Endothelial cell of umbilical vein (primary cell): ENCODE measurements at regions not wholly inside any gene's neighbourhood (a gene's known extent, or its start where the extent isn't known, plus 50 kb on each side); places are given as distances from the start of the nearest gene placed in this dataset.

Source experiments
- BruUV-seq: library from RNA; stranded (reverse); fragments of 400-500 nt; replicated peaks from 2 replicates; lab custom pipeline; 2021; lab: Mats Ljungman, UMichigan
- CTCF ChIA-PET: fragments of 300-600, 350-600 bp; sonication (Branson Sonifier 250); formaldehyde crosslinking; loops from one replicate; lab custom pipeline; 2021; ENCODE audit warnings: antibody characterized with exemption, inconsistent platforms; lab: Charles Lee
- POLR2A ChIA-PET: fragments of 300-600, 350-600 bp; sonication (Branson Sonifier 250); formaldehyde crosslinking; loops from one replicate; lab custom pipeline; 2021; ENCODE audit warnings: antibody characterized with exemption, inconsistent platforms; lab: Charles Lee
- DNase-seq: peaks from one replicate; pipeline ENCODE4 v3.0.0-alpha.2; 2011; ENCODE audit warnings: low read depth, low spot score
- FAIRE-seq: peaks from 2 replicates; lab custom pipeline; 2011; peaks lifted over from hg19 to GRCh38; lab: Jason Lieb, UNC
- H2AFZ ChIP-seq: 2 replicates; pipeline ENCODE4 v1.6.0; 2012; ENCODE audit warnings: low read depth, low read length, control low read depth, inconsistent platforms
- H3K27ac ChIP-seq: 2 replicates; pipeline ENCODE4 v1.5.1; 2011; ENCODE audit warnings: low read depth, mild to moderate bottlenecking, control low read depth, low read length, moderate library complexity; ENCODE audit not compliant: insufficient read depth
- H3K27me3 ChIP-seq, 2 experiments: 2 replicates each; pipeline versions ENCODE4 v1.6.0 to v1.6.1; 2011; ENCODE audit warnings: low read length in 2 of 2, mixed read lengths in 1 of 2; ENCODE audit not compliant: control insufficient read depth in 2 of 2, insufficient read depth in 2 of 2
- H3K36me3 ChIP-seq, 2 experiments: 2 replicates in 1 of 2; 3 replicates in 1 of 2; pipeline ENCODE4 v1.5.1; 2011; ENCODE audit warnings: low read length in 2 of 2, mild to moderate bottlenecking in 1 of 2, moderate library complexity in 1 of 2; ENCODE audit not compliant: control insufficient read depth in 2 of 2, insufficient read depth in 2 of 2; ENCODE audit errors: extremely low read depth in 1 of 2
- H3K4me1 ChIP-seq: 3 replicates; pipeline ENCODE4 v1.5.1; 2011; ENCODE audit warnings: mild to moderate bottlenecking, low read length; ENCODE audit not compliant: control insufficient read depth, insufficient read depth; ENCODE audit errors: extremely low read depth
- H3K4me2 ChIP-seq: 2 replicates; pipeline ENCODE4 v1.6.1; 2011; ENCODE audit warnings: low read length, control low read depth, mixed read lengths; ENCODE audit not compliant: insufficient read depth
- H3K4me3 ChIP-seq, 3 experiments: fragments of 200-600 bp in 1 of 3; sonication (generic), shearing (Covaris generic) in 1 of 3; replicated peaks in 1 of 3; 2 replicates each; pipeline ENCODE4 v1.5.1; 2011 to 2016; ENCODE audit warnings: control low read depth in 3 of 3, low read length in 3 of 3, mild to moderate bottlenecking in 2 of 3, inconsistent platforms in 1 of 3, low read depth in 1 of 3, moderate library complexity in 1 of 3; ENCODE audit not compliant: insufficient read depth in 1 of 3
- H3K79me2 ChIP-seq: 2 replicates; pipeline ENCODE4 v1.6.0; 2012; ENCODE audit warnings: low read length, inconsistent platforms; ENCODE audit not compliant: control insufficient read depth, insufficient read depth
- H3K9ac ChIP-seq: replicated peaks from 2 replicates; pipeline ENCODE3; 2011; ENCODE audit warnings: low read length, control low read depth; ENCODE audit not compliant: insufficient read depth; ENCODE audit errors: extremely low read depth
- H3K9me1 ChIP-seq: replicated peaks from 3 replicates; pipeline ENCODE4 v1.6.0; 2011; ENCODE audit warnings: mild to moderate bottlenecking, low read length; ENCODE audit not compliant: control insufficient read depth, insufficient read depth; ENCODE audit errors: extremely low read depth
- H3K9me3 ChIP-seq: replicated peaks from 2 replicates; pipeline ENCODE4 v1.5.1; 2012; ENCODE audit warnings: low read length, inconsistent platforms; ENCODE audit not compliant: control insufficient read depth, insufficient read depth
- H4K20me1 ChIP-seq: replicated peaks from 2 replicates; pipeline ENCODE3; 2011; ENCODE audit warnings: mild to moderate bottlenecking, low read length; ENCODE audit not compliant: control insufficient read depth, insufficient read depth; ENCODE audit errors: extremely low read depth
- CTCF ChIP-seq, 2 donors: IDR thresholded peaks; 1 replicate in 1 of 2; 2 replicates in 1 of 2; pipeline ENCODE4 v1.5.1; 2011; ENCODE audit warnings: low read length in 2 of 2, mild to moderate bottlenecking in 2 of 2, moderate library complexity in 2 of 2, control low read depth in 1 of 2, inconsistent platforms in 1 of 2, low read depth in 1 of 2; ENCODE audit not compliant: insufficient read depth in 1 of 2; ENCODE audit errors: extremely low read depth in 1 of 2
- EZH2 ChIP-seq: IDR thresholded peaks from 2 replicates; pipeline ENCODE4 v1.6.1; 2012; ENCODE audit warnings: borderline replicate concordance, low read depth, mild to moderate bottlenecking, moderate library complexity, low read length, inconsistent platforms; ENCODE audit not compliant: severe bottlenecking
- FOS ChIP-seq: IDR thresholded peaks from 2 replicates; pipeline ENCODE4 v1.6.1; 2011; ENCODE audit warnings: mild to moderate bottlenecking, low read length, moderate library complexity, borderline replicate concordance; ENCODE audit not compliant: insufficient read depth
- GATA2 ChIP-seq: IDR thresholded peaks from 2 replicates; pipeline ENCODE4 v1.7.0; 2011; ENCODE audit warnings: low read depth, mild to moderate bottlenecking, moderate library complexity, mixed read lengths, low read length; ENCODE audit not compliant: insufficient read length, insufficient read depth
- JUN ChIP-seq: IDR thresholded peaks from 2 replicates; pipeline ENCODE4 v1.6.1; 2011; ENCODE audit warnings: borderline replicate concordance, low read depth; ENCODE audit not compliant: insufficient read length, insufficient read depth
- MYC ChIP-seq: IDR thresholded peaks from one replicate; pipeline ENCODE4 v1.6.1; 2011; ENCODE audit warnings: mild to moderate bottlenecking, low read depth, low read length
- POLR2A ChIP-seq: IDR thresholded peaks from 2 replicates; pipeline ENCODE4 v1.6.1; 2012; ENCODE audit warnings: low read depth, mild to moderate bottlenecking, control low read depth, low read length
- POLR2AphosphoS5 ChIP-seq: IDR thresholded peaks from 2 replicates; pipeline ENCODE4 v1.6.1; 2012; ENCODE audit warnings: low read depth, mild to moderate bottlenecking, control low read depth, low read length, moderate library complexity; ENCODE audit not compliant: insufficient read depth
- dilution Hi-C: fragments of 300-500 bp; cut with MboI; formaldehyde crosslinking; loops from one replicate; pipeline ENCODE4 v1.15.0; 2019; ENCODE audit warnings: low sequenced_read_pairs; ENCODE audit not compliant: extremely low pct_ligation_motif_present
- intact Hi-C: fragments of 100-400 bp; cut with micrococcal nuclease; formaldehyde crosslinking; loops from one replicate; pipeline ENCODE4 v1.10.0; 2022
- TF ChIP-seq, protein P1 (sequence below): IDR thresholded peaks from 2 replicates; pipeline ENCODE4 v1.6.1; 2011; ENCODE audit not compliant: insufficient read depth, insufficient read length

- Histone ChIP-seq H3K27me3 (peaks cover 0 to 4% of the 10 kb centered on the region in 2 experiments), H3K4me1 (no peaks in the 10 kb centered on the region), H3K27ac (no peak overlapping the region), H3K4me3 (no peak overlapping the region), H3K36me3 (no peaks in the 10 kb centered on the region), H3K79me2 (no peaks in the 10 kb centered on the region), H3K4me2 (no peak overlapping the region), H2AFZ (no peak overlapping the region), H4K20me1 (no peaks in the 10 kb centered on the region), H3K9me3 (no peaks in the 10 kb centered on the region), H3K9me1 (no peaks in the 10 kb centered on the region), H3K9ac (no peak overlapping the region)
- BruUV-seq = no TSS peak
- DNase-seq (no peak), FAIRE-seq (no peak)
- TF ChIP-seq POLR2A (no peak), GATA2 (no peak), FOS (no peak), CTCF (IDR thresholded peaks at IDR 0.05; ENCODE audit: extremely low read depth in 1 of 2, insufficient read depth in 1 of 2, low read depth in 1 of 2, low read length in 2 of 2) (no peak), POLR2AphosphoS5 (no peak), EZH2 (no peak), MYC (no peak), JUN (no peak)
- TF ChIP-seq, protein P1, sequence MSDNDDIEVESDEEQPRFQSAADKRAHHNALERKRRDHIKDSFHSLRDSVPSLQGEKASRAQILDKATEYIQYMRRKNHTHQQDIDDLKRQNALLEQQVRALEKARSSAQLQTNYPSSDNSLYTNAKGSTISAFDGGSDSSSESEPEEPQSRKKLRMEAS = no peak
- intact Hi-C loops (no loop called here), dilution Hi-C loops (no loop called here)
- CTCF ChIA-PET = interaction anchor here (0.9 kb wide), 1 partner anchor 15 kb away, joined by 3 read pairs; no protein-coding TSS in a partner anchor
- POLR2A ChIA-PET = no interaction called here
These were observed 129.8 kb downstream of the ZNF280B start for GRCh38 chr22:22378446-22379415.
